H1 (cell line): ENCODE measurements at regions not wholly inside any gene's neighbourhood (a gene's known extent, or its start where the extent isn't known, plus 50 kb on each side); places are given as distances from the start of the nearest gene placed in this dataset.

Source experiments
- CTCF ChIA-PET: fragments of 300-600 bp; sonication (Branson Sonifier 250); formaldehyde crosslinking; loops from one replicate; lab custom pipeline; 2021; ENCODE audit not compliant: partially characterized antibody; lab: Charles Lee
- POLR2A ChIA-PET: fragments of 300-600 bp; sonication (Branson Sonifier 250); formaldehyde crosslinking; loops from one replicate; lab custom pipeline; 2021; ENCODE audit warnings: inconsistent platforms; ENCODE audit not compliant: partially characterized antibody; lab: Charles Lee
- DNase-seq, 2 experiments: peaks; one replicate each; pipeline versions ENCODE4 v3.0.0 to v3.0.0-alpha.2; 2010 to 2022; ENCODE audit warnings: low spot score in 2 of 2, low read depth in 1 of 2, mixed read lengths in 1 of 2
- FAIRE-seq: peaks from 2 replicates; lab custom pipeline; 2011; peaks lifted over from hg19 to GRCh38; lab: Jason Lieb, UNC
- H2AFZ ChIP-seq: 2 replicates; pipeline ENCODE4 v1.8.1; 2012; ENCODE audit warnings: low read length, inconsistent platforms
- H2AK5ac ChIP-seq: 2 replicates; pipeline ENCODE4 v1.6.1; 2013; ENCODE audit warnings: low read depth, low read length
- H2BK120ac ChIP-seq: replicated peaks from 2 replicates; pipeline ENCODE3; 2013; ENCODE audit warnings: low read depth, low read length, inconsistent platforms
- H2BK12ac ChIP-seq: 2 replicates; pipeline ENCODE4 v1.6.1; 2013; ENCODE audit warnings: low read depth, low read length
- H2BK15ac ChIP-seq: 2 replicates; pipeline ENCODE4 v1.6.1; 2013; ENCODE audit warnings: low read length
- H2BK20ac ChIP-seq: 2 replicates; pipeline ENCODE4 v1.6.1; 2013; ENCODE audit warnings: low read length
- H2BK5ac ChIP-seq: 2 replicates; pipeline ENCODE4 v1.6.1; 2013; ENCODE audit warnings: low read depth, low read length
- H3K14ac ChIP-seq: 2 replicates; pipeline ENCODE4 v1.6.1; 2013; ENCODE audit warnings: inconsistent platforms; ENCODE audit not compliant: insufficient read length
- H3K18ac ChIP-seq: 2 replicates; pipeline ENCODE4 v1.6.1; 2013; ENCODE audit warnings: low read length; ENCODE audit errors: extremely low read depth
- H3K23ac ChIP-seq: 2 replicates; pipeline ENCODE4 v1.6.1; 2013; ENCODE audit warnings: inconsistent platforms; ENCODE audit not compliant: insufficient read length
- H3K23me2 ChIP-seq: 2 replicates; pipeline ENCODE4 v1.6.1; 2013; ENCODE audit warnings: low read depth, low read length
- H3K27ac ChIP-seq: 2 replicates; pipeline ENCODE4 v1.6.1; 2011; ENCODE audit warnings: low read depth, low read length, inconsistent platforms
- H3K27me3 ChIP-seq, 4 experiments: replicated peaks in 1 of 4; 1 replicate in 1 of 4; 2 replicates in 3 of 4; pipeline versions ENCODE4 v1.6.1 to v1.8.1; 2011 to 2013; ENCODE audit warnings: low read length in 3 of 4, mild to moderate bottlenecking in 3 of 4, inconsistent platforms in 2 of 4, mixed read lengths in 2 of 4, moderate library complexity in 1 of 4; ENCODE audit not compliant: control insufficient read depth in 3 of 4, insufficient read depth in 3 of 4; ENCODE audit errors: extremely low read depth in 1 of 4
- H3K36me3 ChIP-seq, 4 experiments: 2 replicates each; pipeline versions ENCODE4 v1.6.1 to v1.8.1; 2011 to 2013; ENCODE audit warnings: mild to moderate bottlenecking in 4 of 4, low read length in 3 of 4, moderate library complexity in 2 of 4, control low read depth in 1 of 4, inconsistent platforms in 1 of 4; ENCODE audit not compliant: insufficient read depth in 4 of 4, control insufficient read depth in 2 of 4
- H3K4ac ChIP-seq: replicated peaks from 2 replicates; pipeline ENCODE3; 2013; ENCODE audit warnings: low read length, low read depth, mixed read lengths, inconsistent platforms; ENCODE audit not compliant: insufficient read length
- H3K4me1 ChIP-seq, 4 experiments: replicated peaks in 1 of 4; 1 replicate in 1 of 4; 2 replicates in 3 of 4; pipeline versions ENCODE4 v1.6.1 to v1.8.1; 2011 to 2013; ENCODE audit warnings: low read length in 3 of 4, inconsistent platforms in 2 of 4, mixed read lengths in 1 of 4; ENCODE audit not compliant: insufficient read depth in 4 of 4, control insufficient read depth in 3 of 4
- H3K4me2 ChIP-seq, 2 experiments: 2 replicates each; pipeline versions ENCODE4 v1.6.1 to v1.8.1; 2011 to 2013; ENCODE audit warnings: low read depth in 2 of 2, low read length in 2 of 2, control low read depth in 1 of 2, inconsistent platforms in 1 of 2, mild to moderate bottlenecking in 1 of 2; ENCODE audit not compliant: insufficient read depth in 1 of 2
- H3K4me3 ChIP-seq, 4 experiments: fragments of 200-600, 300-600 bp in 1 of 4; sonication (generic), shearing (Covaris generic), sonication (Bioruptor Twin) in 1 of 4; 2 replicates each; pipeline versions ENCODE4 v1.5.1 to v1.8.1; 2011 to 2016; ENCODE audit warnings: low read length in 4 of 4, low read depth in 3 of 4, control low read depth in 2 of 4, inconsistent platforms in 2 of 4, mild to moderate bottlenecking in 2 of 4, mixed read lengths in 1 of 4, moderate library complexity in 1 of 4; ENCODE audit not compliant: insufficient read depth in 2 of 4; ENCODE audit errors: extremely low read depth in 1 of 4
- H3K56ac ChIP-seq: replicated peaks from 2 replicates; pipeline ENCODE3; 2013; ENCODE audit warnings: low read depth, mild to moderate bottlenecking, mixed read lengths, low read length, inconsistent platforms; ENCODE audit not compliant: insufficient read length
- H3K79me1 ChIP-seq: 2 replicates; pipeline ENCODE4 v1.6.1; 2013; ENCODE audit warnings: low read depth, low read length, control low read depth
- H3K79me2 ChIP-seq, 2 experiments: 2 replicates each; pipeline versions ENCODE4 v1.6.1 to v1.8.1; 2012 to 2013; ENCODE audit warnings: low read length in 2 of 2, mild to moderate bottlenecking in 2 of 2, inconsistent platforms in 1 of 2; ENCODE audit not compliant: insufficient read depth in 2 of 2, control insufficient read depth in 1 of 2
- H3K9ac ChIP-seq, 4 experiments: replicated peaks in 1 of 4; 1 replicate in 1 of 4; 2 replicates in 3 of 4; pipeline versions ENCODE4 v1.6.1 to v1.8.1; 2011 to 2013; ENCODE audit warnings: low read depth in 3 of 4, low read length in 3 of 4, control low read depth in 2 of 4, mild to moderate bottlenecking in 2 of 4, moderate library complexity in 2 of 4, inconsistent platforms in 1 of 4; ENCODE audit errors: extremely low read depth in 1 of 4
- H3K9me3 ChIP-seq, 2 experiments: 2 replicates each; pipeline versions ENCODE4 v1.6.1 to v1.8.1; 2012 to 2013; ENCODE audit warnings: mild to moderate bottlenecking in 2 of 2, moderate library complexity in 2 of 2, control low read depth in 1 of 2, inconsistent platforms in 1 of 2, low read depth in 1 of 2, low read length in 1 of 2, mixed read lengths in 1 of 2; ENCODE audit not compliant: insufficient read depth in 2 of 2
- H4K20me1 ChIP-seq, 2 experiments: replicated peaks in 1 of 2; 2 replicates each; pipeline versions ENCODE3 to v1.8.1; 2011 to 2013; ENCODE audit warnings: inconsistent platforms in 2 of 2, low read length in 2 of 2, mild to moderate bottlenecking in 1 of 2; ENCODE audit not compliant: insufficient read depth in 2 of 2, control insufficient read depth in 1 of 2
- H4K5ac ChIP-seq: 2 replicates; pipeline ENCODE4 v1.6.1; 2013; ENCODE audit warnings: low read length, low read depth, mixed read lengths, inconsistent platforms; ENCODE audit not compliant: insufficient read length
- H4K8ac ChIP-seq: 2 replicates; pipeline ENCODE4 v1.8.0; 2013; ENCODE audit warnings: mild to moderate bottlenecking, moderate library complexity, low read length, inconsistent platforms; ENCODE audit not compliant: insufficient read depth; ENCODE audit errors: extremely low read depth
- H4K91ac ChIP-seq: replicated peaks from 2 replicates; pipeline ENCODE3; 2013; ENCODE audit warnings: low read length, mixed read lengths, inconsistent platforms; ENCODE audit not compliant: insufficient read length
- CEBPB ChIP-seq: IDR thresholded peaks from 2 replicates; pipeline ENCODE4 v1.6.1; 2012; ENCODE audit warnings: low read depth, low read length
- CTBP2 ChIP-seq: IDR thresholded peaks from 2 replicates; pipeline ENCODE4 v1.7.0; 2011; ENCODE audit warnings: borderline replicate concordance, mild to moderate bottlenecking, moderate library complexity, mixed read lengths, low read length; ENCODE audit not compliant: insufficient read depth, insufficient read length
- JUN ChIP-seq: IDR thresholded peaks from 2 replicates; pipeline ENCODE4 v1.6.1; 2011; ENCODE audit warnings: low read depth, mild to moderate bottlenecking, improper control_type of control experiment, low read length
- NRF1 ChIP-seq: IDR thresholded peaks from 2 replicates; pipeline ENCODE4 v1.6.1; 2011; ENCODE audit warnings: mild to moderate bottlenecking, low read depth, low read length, improper control_type of control experiment
- RAD21 ChIP-seq, 2 experiments: IDR thresholded peaks in 1 of 2; conservative IDR thresholded peaks in 1 of 2; 2 replicates each; pipeline ENCODE4 v1.6.1; 2011; ENCODE audit warnings: low read depth in 2 of 2, low read length in 2 of 2, improper control_type of control experiment in 1 of 2, inconsistent platforms in 1 of 2, mild to moderate bottlenecking in 1 of 2, moderate library complexity in 1 of 2
- SIN3A ChIP-seq, 2 experiments: IDR thresholded peaks in 1 of 2; conservative IDR thresholded peaks in 1 of 2; 2 replicates each; pipeline ENCODE4 v1.6.1; 2011 to 2012; ENCODE audit warnings: low read length in 2 of 2, improper control_type of control experiment in 1 of 2, low read depth in 1 of 2, mild to moderate bottlenecking in 1 of 2
- SP1 ChIP-seq: IDR thresholded peaks from 2 replicates; pipeline ENCODE4 v1.6.1; 2011; ENCODE audit warnings: low read depth, low read length
- SUZ12 ChIP-seq: fragments of 200-600 bp; sonication (generic); IDR thresholded peaks from 2 replicates; pipeline ENCODE4 v1.6.1; 2012; ENCODE audit warnings: mild to moderate bottlenecking, inconsistent platforms, low read length, moderate library complexity, mixed read lengths
- TCF12 ChIP-seq: IDR thresholded peaks from 2 replicates; pipeline ENCODE4 v1.6.1; 2011; ENCODE audit warnings: low read depth, mild to moderate bottlenecking, low read length
- WGBS, 2 experiments: shearing (Covaris generic) in 1 of 2; methylation state at CpG; one replicate each; pipeline versions ENCODE4 v1.1.6 to v1.1.7; 2013 to 2015; ENCODE audit warnings: low lambda C conversion rate in 2 of 2, mixed read lengths in 2 of 2, inconsistent platforms in 1 of 2, low coverage in 1 of 2, missing lambda C conversion rate in 1 of 2; ENCODE audit not compliant: insufficient replicate concordance in 2 of 2, insufficient coverage in 1 of 2, insufficient read length in 1 of 2; ENCODE audit errors: extremely low coverage in 1 of 2, missing lambda C conversion rate in 1 of 2; 5-methylcytosine and 5-hydroxymethylcytosine counted together

DNA sequence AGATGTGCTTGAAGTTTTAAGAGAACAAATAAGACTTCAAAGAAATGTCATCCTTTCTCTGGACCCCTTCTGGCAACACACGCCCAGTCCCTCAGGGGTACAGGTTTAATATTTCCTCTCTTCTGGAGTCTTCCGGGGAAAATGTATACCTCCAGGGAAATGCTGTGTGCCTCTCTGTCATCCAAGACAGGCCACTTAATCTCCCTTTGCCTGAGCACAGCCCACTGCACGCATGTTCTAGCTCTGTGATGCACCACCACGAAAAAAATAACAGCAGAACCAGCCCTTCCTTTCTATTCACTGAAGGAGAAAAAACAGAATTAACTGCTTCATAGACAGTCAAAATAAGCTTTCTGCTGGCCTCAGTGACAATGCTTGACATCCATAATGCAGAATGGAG, 140.1 kb downstream of the RBFOX3 start:
- Histone ChIP-seq H2BK20ac (no peak overlapping the region), H3K36me3 (no peaks in the 10 kb centered on the region), H3K56ac (no peak overlapping the region), H3K4me1 (peaks cover 0 to 2% (median under 1%) of the 10 kb centered on the region in 4 experiments; a peak in 1 of 7 replicates), H3K4me3 (no peak overlapping the region), H4K5ac (no peak overlapping the region), H3K4ac (no peak overlapping the region), H2BK120ac (no peak overlapping the region), H2AFZ (no peak overlapping the region), H2BK12ac (no peak overlapping the region), H3K18ac (no peak overlapping the region), H3K4me2 (no peak overlapping the region), H3K23me2 (peaks cover 5% of the 10 kb centered on the region; the same call in 1 of the 2 replicates), H3K79me1 (no peaks in the 10 kb centered on the region), H3K23ac (no peak overlapping the region), H2BK15ac (no peak overlapping the region), H4K91ac (no peak overlapping the region), H3K14ac (no peak overlapping the region), H3K27me3 (no peaks in the 10 kb centered on the region), H3K27ac (no peak overlapping the region), H3K9ac (no peak overlapping the region), H3K9me3 (no peaks in the 10 kb centered on the region), H2AK5ac (no peak overlapping the region), H3K79me2 (no peaks in the 10 kb centered on the region), H4K8ac (no peak overlapping the region), H4K20me1 (no peaks in the 10 kb centered on the region), H2BK5ac (no peak overlapping the region)
- FAIRE-seq = no peak
- CTCF ChIA-PET = interaction anchor here (0.7 to 1.5 kb wide), 3 partner anchors 9 to 70 kb away, joined by 3 to 5 read pairs (median 4); no protein-coding TSS in a partner anchor
- TF ChIP-seq SIN3A (conservative IDR thresholded peaks at IDR 0.05 in 1 of 2, IDR thresholded peaks at IDR 0.05 in 1 of 2; ENCODE audit: low read depth in 1 of 2, low read length in 2 of 2) (no peak), RAD21 (IDR thresholded peaks at IDR 0.05 in 1 of 2, conservative IDR thresholded peaks at IDR 0.05 in 1 of 2; ENCODE audit: low read depth in 2 of 2, low read length in 2 of 2) (no peak), TCF12 (no peak), JUN (no peak), CEBPB (no peak), SUZ12 (no peak), CTBP2 (no peak), NRF1 (no peak), SP1 (no peak)
- POLR2A ChIA-PET = no interaction called here
- no peak for DNase-seq
- 89% methylated on average over 4 of the region's 4 CpGs; no CpG with 5 or more reads in 1 of the 2 experiments for WGBS, 2 experiments
